ENCODE measurements at regions not wholly inside any gene's neighbourhood (a gene's known extent, or its start where the extent isn't known, plus 50 kb on each side); places are given as distances from the start of the nearest gene placed in this dataset.

DNA sequence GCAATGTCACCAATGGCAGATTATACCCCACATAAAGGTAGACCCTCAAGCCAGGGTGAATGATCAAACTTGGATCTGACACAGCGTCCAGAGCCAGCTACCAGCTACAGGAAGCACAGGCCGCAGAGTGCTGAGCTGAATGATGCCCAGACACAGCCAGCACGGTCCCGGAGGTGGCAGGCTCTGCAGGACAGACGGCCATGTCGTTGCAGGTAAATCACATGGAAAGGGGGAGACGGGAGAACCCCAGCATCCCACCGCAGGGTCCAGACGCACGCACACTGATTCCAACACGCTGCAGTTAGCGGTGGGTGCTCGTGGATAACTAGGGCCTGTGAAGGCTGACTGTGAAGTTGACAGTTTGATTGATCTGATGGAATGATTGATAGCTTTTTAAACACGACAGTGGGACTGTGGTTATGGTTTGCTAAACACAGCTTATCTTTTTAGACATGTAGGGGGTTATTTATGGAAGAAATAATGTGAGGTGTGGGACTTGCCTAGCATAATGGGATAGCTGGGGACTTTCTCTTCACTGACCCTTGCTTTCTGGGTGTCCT lies 228.5 kb downstream of the ERMARD start:
- Histone ChIP-seq H3K4me2 (replicated peaks; ENCODE audit: extremely low read depth, low read length, poor library complexity, severe bottlenecking) (no peak overlapping the region), H3K9ac (ENCODE audit: insufficient read depth, low read length, poor library complexity, severe bottlenecking) (no peak overlapping the region), H3K27me3 (ENCODE audit: control insufficient read depth in 2 of 2, insufficient read depth in 2 of 2, low read length in 2 of 2) (no peaks in the 10 kb centered on the region), H4K20me1 (ENCODE audit: insufficient read depth, low read length) (no peaks in the 10 kb centered on the region), H3K4me3 (replicated peaks in 1 of 3; ENCODE audit: low read depth in 2 of 3, low read length in 3 of 3) (no peak overlapping the region), H3K9me3 (replicated peaks in 1 of 2; ENCODE audit: control insufficient read depth in 1 of 2, insufficient read depth in 1 of 2, low read length in 2 of 2) (no peaks in the 10 kb centered on the region), H3K4me1 (ENCODE audit: control insufficient read depth in 1 of 2, insufficient read depth in 2 of 2, low read length in 2 of 2) (no peaks in the 10 kb centered on the region), H3K79me2 (ENCODE audit: insufficient read depth, low read length) (no peaks in the 10 kb centered on the region), H3K36me3 (replicated peaks in 1 of 2; ENCODE audit: control insufficient read depth in 1 of 2, insufficient read depth in 2 of 2, low read length in 2 of 2) (no peaks in the 10 kb centered on the region), H2AFZ (ENCODE audit: insufficient read depth, low read depth, low read length, poor library complexity, severe bottlenecking) (no peak overlapping the region), H3K27ac (ENCODE audit: low read depth in 1 of 2, low read length in 2 of 2) (no peak overlapping the region)
- H3K9me3 Mint-ChIP-seq: no peaks in the 10 kb centered on the region
- no peak overlapping the region for H3K4me3 Mint-ChIP-seq
- H3K36me3 Mint-ChIP-seq: no peaks in the 10 kb centered on the region
- intact Hi-C loops (cut with micrococcal nuclease): no loop called here
- no peak overlapping the region for H3K27ac Mint-ChIP-seq
- DNase-seq: no peak
- 90% methylated on average over 14 of the region's 14 CpGs for WGBS (ENCODE audit: insufficient coverage)
- H3K4me1 Mint-ChIP-seq: peaks cover 5% of the 10 kb centered on the region
- peaks cover 3 to 12% (median 6%) of the 10 kb centered on the region in 3 donors for H3K27me3 Mint-ChIP-seq (ENCODE audit: low read depth in 3 of 3)
- TF ChIP-seq, protein P1, sequence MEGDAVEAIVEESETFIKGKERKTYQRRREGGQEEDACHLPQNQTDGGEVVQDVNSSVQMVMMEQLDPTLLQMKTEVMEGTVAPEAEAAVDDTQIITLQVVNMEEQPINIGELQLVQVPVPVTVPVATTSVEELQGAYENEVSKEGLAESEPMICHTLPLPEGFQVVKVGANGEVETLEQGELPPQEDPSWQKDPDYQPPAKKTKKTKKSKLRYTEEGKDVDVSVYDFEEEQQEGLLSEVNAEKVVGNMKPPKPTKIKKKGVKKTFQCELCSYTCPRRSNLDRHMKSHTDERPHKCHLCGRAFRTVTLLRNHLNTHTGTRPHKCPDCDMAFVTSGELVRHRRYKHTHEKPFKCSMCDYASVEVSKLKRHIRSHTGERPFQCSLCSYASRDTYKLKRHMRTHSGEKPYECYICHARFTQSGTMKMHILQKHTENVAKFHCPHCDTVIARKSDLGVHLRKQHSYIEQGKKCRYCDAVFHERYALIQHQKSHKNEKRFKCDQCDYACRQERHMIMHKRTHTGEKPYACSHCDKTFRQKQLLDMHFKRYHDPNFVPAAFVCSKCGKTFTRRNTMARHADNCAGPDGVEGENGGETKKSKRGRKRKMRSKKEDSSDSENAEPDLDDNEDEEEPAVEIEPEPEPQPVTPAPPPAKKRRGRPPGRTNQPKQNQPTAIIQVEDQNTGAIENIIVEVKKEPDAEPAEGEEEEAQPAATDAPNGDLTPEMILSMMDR (IDR thresholded peaks at IDR 0.05): no peak

GRCh38 chr6:169978615-169979161 lies 227.3 kb downstream of the ERMARD start:
- Histone ChIP-seq H2AFZ (ENCODE audit: insufficient read depth, low read depth, low read length, poor library complexity, severe bottlenecking) (no peak overlapping the region), H3K4me2 (replicated peaks; ENCODE audit: extremely low read depth, low read length, poor library complexity, severe bottlenecking) (no peak overlapping the region), H3K27me3 (ENCODE audit: control insufficient read depth in 2 of 2, insufficient read depth in 2 of 2, low read length in 2 of 2) (no peaks in the 10 kb centered on the region), H3K4me3 (replicated peaks in 1 of 3; ENCODE audit: low read depth in 2 of 3, low read length in 3 of 3) (no peak overlapping the region), H3K27ac (ENCODE audit: low read depth in 1 of 2, low read length in 2 of 2) (no peak overlapping the region), H3K9ac (ENCODE audit: insufficient read depth, low read length, poor library complexity, severe bottlenecking) (no peak overlapping the region), H3K9me3 (replicated peaks in 1 of 2; ENCODE audit: control insufficient read depth in 1 of 2, insufficient read depth in 1 of 2, low read length in 2 of 2) (no peaks in the 10 kb centered on the region), H4K20me1 (ENCODE audit: insufficient read depth, low read length) (no peaks in the 10 kb centered on the region), H3K79me2 (ENCODE audit: insufficient read depth, low read length) (no peaks in the 10 kb centered on the region), H3K4me1 (ENCODE audit: control insufficient read depth in 1 of 2, insufficient read depth in 2 of 2, low read length in 2 of 2) (no peaks in the 10 kb centered on the region), H3K36me3 (replicated peaks in 1 of 2; ENCODE audit: control insufficient read depth in 1 of 2, insufficient read depth in 2 of 2, low read length in 2 of 2) (no peaks in the 10 kb centered on the region)
- no peak overlapping the region for H3K4me3 Mint-ChIP-seq
- TF ChIP-seq, protein P1 (IDR thresholded peaks at IDR 0.05): no peak
- H3K36me3 Mint-ChIP-seq: no peaks in the 10 kb centered on the region
- H3K27ac Mint-ChIP-seq: peak overlapping the region in 1 of 7 donors; percentile 31
- intact Hi-C loops (cut with micrococcal nuclease): no loop called here
- no peak for DNase-seq
- WGBS (ENCODE audit: insufficient coverage): 87% methylated on average over 26 of the region's 26 CpGs
- H3K27me3 Mint-ChIP-seq (ENCODE audit: low read depth in 3 of 3): peaks cover 3 to 12% (median 6%) of the 10 kb centered on the region in 3 donors
- H3K9me3 Mint-ChIP-seq: no peaks in the 10 kb centered on the region
- peaks cover 3% of the 10 kb centered on the region for H3K4me1 Mint-ChIP-seq

All from CD14-positive monocyte (primary cell).